OCI-LY1 (cell line): ENCODE measurements at regions not wholly inside any gene's neighbourhood (a gene's known extent, or its start where the extent isn't known, plus 50 kb on each side); places are given as distances from the start of the nearest gene placed in this dataset.

Source experiments
- EZH2 ChIP-seq: fragments of 200-600 bp; sonication (generic), shearing (Covaris generic); IDR thresholded peaks from 2 replicates; pipeline ENCODE4 v1.8.0; 2017; ENCODE audit warnings: borderline replicate concordance, mixed run types, mild to moderate bottlenecking, antibody characterized with exemption, low read length, moderate library complexity, mixed read lengths
- TF ChIP-seq, protein P1 (sequence below): fragments of 200-600 bp; sonication (generic), shearing (Covaris generic); IDR thresholded peaks from 2 replicates; pipeline ENCODE4 v1.5.1; 2017; ENCODE audit warnings: mild to moderate bottlenecking, antibody characterized with exemption, low read length, moderate library complexity, mixed read lengths

DNA sequence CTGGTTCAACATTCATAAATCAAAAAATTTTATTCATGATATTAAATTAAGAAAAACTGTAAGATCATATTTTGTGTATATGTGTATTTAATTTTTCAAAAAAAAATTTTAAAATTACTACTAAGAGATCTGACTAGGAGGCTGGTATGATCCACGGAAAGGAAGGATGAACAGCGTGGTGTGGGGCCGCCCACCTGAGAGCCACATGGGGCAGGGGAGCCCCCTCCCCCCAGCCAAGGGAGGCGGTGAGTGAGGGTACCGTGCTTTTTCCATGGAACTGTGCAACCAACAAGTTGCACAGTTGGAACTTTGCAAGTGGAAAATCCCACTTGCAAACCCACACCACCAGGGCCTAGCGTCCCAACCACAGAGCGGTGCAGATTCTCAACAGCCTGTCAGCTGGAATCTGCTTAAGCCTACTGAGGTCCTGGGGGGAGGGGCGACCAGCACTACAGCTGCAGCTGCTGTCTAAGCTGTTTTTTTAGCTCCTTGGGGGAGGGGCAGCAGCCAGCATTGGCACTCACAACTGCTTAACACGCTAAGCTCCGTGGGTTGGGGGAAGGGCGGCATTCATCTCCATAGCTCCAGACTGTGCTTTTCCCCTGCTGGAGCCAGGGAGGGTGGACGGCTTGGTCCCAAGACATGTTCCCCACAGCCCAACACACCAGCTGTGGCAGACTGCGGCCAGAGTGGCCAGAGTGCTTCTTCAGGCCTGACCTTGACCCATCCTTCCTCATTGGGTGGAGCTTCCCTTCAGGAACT, 94.2 kb upstream of the IGFBP3 start:
- TF ChIP-seq, protein P1, sequence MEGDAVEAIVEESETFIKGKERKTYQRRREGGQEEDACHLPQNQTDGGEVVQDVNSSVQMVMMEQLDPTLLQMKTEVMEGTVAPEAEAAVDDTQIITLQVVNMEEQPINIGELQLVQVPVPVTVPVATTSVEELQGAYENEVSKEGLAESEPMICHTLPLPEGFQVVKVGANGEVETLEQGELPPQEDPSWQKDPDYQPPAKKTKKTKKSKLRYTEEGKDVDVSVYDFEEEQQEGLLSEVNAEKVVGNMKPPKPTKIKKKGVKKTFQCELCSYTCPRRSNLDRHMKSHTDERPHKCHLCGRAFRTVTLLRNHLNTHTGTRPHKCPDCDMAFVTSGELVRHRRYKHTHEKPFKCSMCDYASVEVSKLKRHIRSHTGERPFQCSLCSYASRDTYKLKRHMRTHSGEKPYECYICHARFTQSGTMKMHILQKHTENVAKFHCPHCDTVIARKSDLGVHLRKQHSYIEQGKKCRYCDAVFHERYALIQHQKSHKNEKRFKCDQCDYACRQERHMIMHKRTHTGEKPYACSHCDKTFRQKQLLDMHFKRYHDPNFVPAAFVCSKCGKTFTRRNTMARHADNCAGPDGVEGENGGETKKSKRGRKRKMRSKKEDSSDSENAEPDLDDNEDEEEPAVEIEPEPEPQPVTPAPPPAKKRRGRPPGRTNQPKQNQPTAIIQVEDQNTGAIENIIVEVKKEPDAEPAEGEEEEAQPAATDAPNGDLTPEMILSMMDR, result no peak
- no peak for TF ChIP-seq EZH2
